Vagina (tissue), 2 donors: ENCODE measurements at regions not wholly inside any gene's neighbourhood (a gene's known extent, or its start where the extent isn't known, plus 50 kb on each side); places are given as distances from the start of the nearest gene placed in this dataset.

Source experiments
- POLR2A ChIP-seq, 2 donors: fragments of 450-650 bp; IDR thresholded peaks; one replicate each; pipeline ENCODE4 v1.6.1; 2017; ENCODE audit warnings: antibody characterized with exemption in 2 of 2, mild to moderate bottlenecking in 2 of 2, moderate library complexity in 2 of 2
- TF ChIP-seq, protein P1 (sequence below), 3 experiments: fragments of 450-650 bp in 2 of 3; fragments of 200-600 bp in 1 of 3; sonication (generic) in 1 of 3; IDR thresholded peaks; one replicate each; pipeline ENCODE4 v1.5.1; 2017 to 2019; ENCODE audit warnings: antibody characterized with exemption in 3 of 3, mild to moderate bottlenecking in 2 of 3, moderate library complexity in 2 of 3

DNA sequence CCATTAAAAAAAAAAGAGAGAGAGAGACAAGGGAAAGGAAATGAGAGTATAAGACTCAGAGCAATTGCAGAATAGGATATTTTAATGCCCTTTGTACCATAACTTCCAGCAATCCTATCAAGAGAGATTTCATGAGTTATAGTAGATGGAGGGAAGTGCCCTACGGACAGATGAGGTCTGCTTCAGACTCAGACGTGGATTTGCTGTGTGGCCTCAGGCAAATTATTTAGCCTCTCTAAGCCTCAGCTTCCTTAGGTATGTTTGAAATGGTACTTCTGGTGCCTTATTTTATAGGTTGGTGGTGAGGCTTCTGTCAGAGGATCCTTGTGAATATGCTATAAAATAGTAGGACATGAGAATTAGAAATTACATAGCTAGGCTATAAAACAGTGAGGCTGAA lies 448.2 kb downstream of the EDEM1 start:
- TF ChIP-seq, protein P1, sequence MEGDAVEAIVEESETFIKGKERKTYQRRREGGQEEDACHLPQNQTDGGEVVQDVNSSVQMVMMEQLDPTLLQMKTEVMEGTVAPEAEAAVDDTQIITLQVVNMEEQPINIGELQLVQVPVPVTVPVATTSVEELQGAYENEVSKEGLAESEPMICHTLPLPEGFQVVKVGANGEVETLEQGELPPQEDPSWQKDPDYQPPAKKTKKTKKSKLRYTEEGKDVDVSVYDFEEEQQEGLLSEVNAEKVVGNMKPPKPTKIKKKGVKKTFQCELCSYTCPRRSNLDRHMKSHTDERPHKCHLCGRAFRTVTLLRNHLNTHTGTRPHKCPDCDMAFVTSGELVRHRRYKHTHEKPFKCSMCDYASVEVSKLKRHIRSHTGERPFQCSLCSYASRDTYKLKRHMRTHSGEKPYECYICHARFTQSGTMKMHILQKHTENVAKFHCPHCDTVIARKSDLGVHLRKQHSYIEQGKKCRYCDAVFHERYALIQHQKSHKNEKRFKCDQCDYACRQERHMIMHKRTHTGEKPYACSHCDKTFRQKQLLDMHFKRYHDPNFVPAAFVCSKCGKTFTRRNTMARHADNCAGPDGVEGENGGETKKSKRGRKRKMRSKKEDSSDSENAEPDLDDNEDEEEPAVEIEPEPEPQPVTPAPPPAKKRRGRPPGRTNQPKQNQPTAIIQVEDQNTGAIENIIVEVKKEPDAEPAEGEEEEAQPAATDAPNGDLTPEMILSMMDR (IDR thresholded peaks at IDR 0.05) = no peak
- TF ChIP-seq POLR2A (IDR thresholded peaks at IDR 0.05) = no peak
